ENCODE measurements at regions not wholly inside any gene's neighbourhood (a gene's known extent, or its start where the extent isn't known, plus 50 kb on each side); places are given as distances from the start of the nearest gene placed in this dataset.

GRCh38 chr4:14264437-14264836 is 636.9 kb upstream of the BOD1L1 start:
- DNase-seq: no peak

DNA sequence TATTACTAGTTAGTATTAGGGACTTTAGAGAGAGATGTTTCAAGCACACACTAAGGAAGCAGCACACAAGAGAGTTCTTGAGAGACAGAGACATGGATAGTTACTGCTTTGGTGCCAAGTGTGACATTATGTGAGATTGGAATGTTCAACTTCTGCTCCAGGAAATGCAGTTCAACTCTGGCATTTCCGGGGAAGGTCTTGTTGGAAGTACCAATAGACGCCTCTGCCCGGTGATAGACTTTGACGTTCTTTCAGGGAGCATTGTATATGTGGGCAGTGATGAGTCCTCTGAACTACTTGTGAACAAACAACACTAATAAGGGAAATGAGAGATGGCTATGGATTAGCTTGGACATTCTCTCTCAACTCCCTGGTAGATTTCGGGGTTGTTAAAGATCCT is 638.1 kb upstream of the BOD1L1 start:
- no peak for DNase-seq

DNA sequence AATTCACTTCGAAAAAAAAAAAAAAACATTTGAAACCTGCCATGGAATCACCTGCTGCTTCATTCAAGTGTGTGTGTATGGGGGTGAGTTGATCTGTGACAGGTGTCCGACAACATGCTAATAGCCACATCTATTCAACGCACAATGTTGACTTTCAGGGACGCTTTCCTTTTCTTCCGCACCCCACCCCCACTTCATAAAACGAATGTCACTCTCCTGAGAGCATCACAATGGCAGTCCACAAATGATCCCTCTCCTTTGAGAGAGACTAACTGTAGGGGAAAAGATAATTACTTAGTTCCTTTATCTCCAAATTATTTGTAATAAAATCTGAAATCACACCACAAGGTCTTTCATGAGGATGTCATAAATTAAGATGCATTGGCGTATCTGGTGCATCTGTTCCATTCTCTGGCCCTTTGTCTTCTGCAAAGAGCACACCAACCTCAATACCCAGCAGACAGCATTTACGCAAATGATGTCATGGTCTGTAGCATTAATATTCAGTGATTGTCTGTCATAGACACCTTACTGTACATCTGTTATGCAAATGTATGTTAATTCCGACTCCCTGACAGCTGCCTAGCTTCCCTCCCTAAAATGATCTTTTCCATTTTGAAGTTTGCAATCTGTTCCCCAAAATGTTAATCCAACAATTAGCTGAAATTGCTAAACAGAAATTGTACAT is 640.0 kb upstream of the BOD1L1 start:
- no peak for DNase-seq

GRCh38 chr4:14269824-14270223 is 642.3 kb upstream of the BOD1L1 start:
- no peak for DNase-seq

DNA sequence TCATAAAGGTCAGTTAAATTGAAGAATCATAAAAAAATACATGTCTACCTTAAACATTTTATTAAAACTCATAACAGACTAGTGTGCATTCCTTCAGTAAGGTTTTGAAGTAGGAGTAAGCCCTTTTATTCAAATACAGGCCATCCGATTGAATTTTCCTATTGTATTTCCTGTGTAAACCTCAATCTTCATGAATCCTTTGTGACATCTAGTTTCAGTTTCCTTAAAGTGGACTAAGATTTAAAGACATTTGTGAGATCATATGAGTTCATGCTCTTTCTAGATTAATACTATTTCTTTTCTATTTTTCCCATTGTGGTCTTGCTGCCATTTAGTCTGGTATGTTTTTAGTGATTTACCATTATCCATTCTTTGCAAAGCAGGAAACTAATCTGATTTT is 644.7 kb upstream of the BOD1L1 start:
- DNase-seq: no peak

DNA sequence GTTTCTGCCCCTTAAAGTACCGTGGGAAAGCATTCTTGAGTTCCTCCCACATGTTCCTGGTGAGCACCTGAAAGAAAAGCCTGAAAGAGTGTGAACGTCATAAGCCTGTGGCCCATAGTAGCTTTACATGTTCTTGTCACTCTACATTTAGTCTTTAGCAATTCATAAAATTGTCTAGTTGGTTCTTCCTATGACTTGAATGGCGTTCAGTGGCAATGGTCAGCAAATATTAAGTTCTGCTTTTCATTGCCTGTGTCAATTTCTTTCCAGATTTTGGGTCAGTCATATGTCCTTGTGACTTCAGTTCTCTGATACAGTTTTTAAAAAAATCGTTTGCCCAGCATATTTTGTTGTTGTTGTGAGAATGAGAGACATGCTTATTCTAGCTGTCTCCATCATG is 650.0 kb upstream of the BOD1L1 start:
- DNase-seq: no peak

DNA sequence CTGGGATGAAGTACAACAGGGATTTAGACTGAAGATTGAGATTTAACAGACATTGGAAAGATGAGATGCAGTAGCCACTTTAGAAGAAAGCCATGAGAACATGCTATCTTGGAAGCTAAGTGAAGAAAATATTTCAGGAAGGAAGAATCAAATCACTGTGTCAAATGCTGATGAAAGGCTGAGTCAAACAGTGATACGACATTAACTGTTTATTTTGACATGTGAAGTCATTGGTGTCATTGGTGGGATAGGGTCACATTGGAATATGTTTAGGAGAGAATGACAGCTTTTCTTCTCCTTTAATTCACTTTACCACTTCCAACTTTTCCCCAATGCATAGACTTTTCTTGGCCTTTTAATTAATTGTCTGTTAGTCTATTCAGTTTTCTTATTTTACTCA is 653.0 kb upstream of the BOD1L1 start:
- no peak for DNase-seq

GRCh38 chr4:14284578-14284977 is 657.1 kb upstream of the BOD1L1 start:
- DNase-seq: no peak

GRCh38 chr4:14289708-14290107 is 662.2 kb upstream of the BOD1L1 start:
- DNase-seq: no peak

DNA sequence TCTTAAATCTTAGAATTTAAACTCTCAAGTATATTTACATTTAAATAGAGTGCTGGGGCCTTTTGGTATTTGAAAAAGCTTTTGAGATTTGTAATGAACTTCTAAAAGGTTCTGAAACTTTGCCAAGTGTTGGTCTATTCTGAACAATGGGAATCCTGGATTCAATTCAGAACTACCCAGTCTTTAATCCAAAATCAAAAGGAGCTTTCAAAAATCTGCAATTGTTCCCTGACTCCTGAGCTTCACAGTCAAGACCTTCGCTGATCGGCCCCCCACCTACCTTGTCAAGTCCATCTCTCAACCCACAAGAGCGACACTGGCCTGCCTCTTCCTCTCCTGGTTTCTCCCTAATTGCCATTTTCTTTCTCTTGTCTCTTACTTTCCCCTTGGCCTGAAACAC is 666.1 kb upstream of the BOD1L1 start:
- DNase-seq: no peak

- DNase-seq: no peak
These were observed 667.1 kb upstream of the BOD1L1 start for GRCh38 chr4:14294611-14295010.

- no peak for DNase-seq
These were observed 671.6 kb upstream of the BOD1L1 start for GRCh38 chr4:14299166-14299565.

- no peak for DNase-seq
These were observed 674.5 kb upstream of the BOD1L1 start for GRCh38 chr4:14302021-14302420.

DNA sequence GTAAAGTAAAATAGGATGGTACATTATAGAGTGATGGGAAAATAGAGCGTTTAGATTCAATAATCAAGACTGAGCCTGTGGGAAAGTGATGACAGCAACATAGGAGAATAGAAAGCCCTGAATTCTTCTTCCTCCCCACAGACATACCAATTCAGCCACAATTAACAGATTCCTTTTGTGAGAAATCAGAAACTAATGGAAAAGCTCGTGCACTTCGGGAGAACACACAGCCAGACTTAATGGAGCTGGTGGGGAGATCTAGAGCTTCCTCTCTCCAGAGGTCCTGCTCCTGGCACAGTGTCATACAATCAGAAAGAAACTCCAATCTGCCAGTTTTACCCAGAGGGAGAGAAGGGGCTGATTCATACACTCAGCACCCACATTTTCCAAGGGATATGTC is 676.3 kb upstream of the BOD1L1 start:
- no peak for DNase-seq

- DNase-seq: no peak
These were observed 680.7 kb upstream of the BOD1L1 start for GRCh38 chr4:14308229-14308651.

DNA sequence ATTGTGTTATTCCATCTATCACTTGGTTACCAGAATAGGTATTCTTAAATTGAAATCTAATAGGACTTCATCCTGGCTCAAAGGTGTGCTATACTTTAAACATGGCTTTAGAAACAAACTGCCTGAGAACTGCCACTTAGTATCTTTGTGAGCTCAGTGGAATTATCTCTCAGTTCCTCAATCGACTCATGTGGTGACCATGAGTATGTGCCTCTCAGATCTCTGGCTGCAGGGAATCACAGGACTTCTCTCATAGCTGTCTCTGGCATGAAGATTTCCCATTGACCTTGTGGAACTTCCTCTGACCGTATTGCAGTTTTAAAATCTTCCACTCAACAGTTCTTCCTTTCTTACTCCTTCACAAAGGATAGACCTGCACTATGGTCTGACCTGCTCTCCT is 681.9 kb upstream of the BOD1L1 start:
- no peak for DNase-seq

DNA sequence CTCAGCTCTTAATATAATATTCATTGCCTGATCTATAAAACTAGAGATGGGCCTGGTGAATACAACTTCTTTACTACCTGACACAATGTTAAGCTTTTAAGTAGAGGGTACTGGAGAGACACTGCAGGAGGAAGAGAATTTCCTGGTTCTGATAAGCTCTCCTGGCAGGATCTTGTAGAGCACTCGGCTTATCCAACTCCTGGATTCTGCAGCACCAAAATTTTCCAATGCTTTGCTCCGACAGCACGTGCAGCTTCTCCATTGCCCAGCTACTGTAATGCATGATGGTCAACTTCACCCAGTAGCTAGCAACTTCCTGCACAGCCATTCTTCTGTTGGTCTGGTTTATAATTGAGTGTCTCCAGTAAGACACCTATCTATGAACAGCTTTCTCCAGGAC is 686.2 kb upstream of the BOD1L1 start:
- no peak for DNase-seq

GRCh38 chr4:14315129-14315528 is 687.2 kb upstream of the CPEB2 start:
- no peak for DNase-seq

DNA sequence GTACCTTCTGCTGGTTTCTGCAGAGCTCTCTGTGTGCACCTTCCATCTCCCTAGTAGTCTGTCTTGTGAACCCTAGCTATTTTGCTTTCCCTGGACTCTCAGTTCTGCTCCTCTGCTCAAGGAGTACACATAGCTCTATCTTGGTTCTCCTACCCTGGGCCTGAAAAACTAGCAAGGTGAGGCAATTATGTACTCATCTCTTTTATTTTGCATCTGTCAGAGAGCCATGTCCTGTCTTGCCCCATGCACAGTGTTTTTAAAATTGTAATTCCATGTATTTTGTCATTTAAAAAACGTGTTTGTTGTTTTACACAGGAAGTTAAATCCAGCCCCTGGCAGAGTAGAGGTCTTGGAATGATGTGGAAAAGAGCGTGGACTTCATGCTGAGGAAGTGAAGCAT is 684.9 kb upstream of the CPEB2 start:
- DNase-seq: no peak

- no peak for DNase-seq
These were observed 683.6 kb upstream of the CPEB2 start for GRCh38 chr4:14318671-14319070.

- DNase-seq: no peak
These were observed 680.6 kb upstream of the CPEB2 start for GRCh38 chr4:14321723-14322122.

- no peak for DNase-seq
These were observed 679.1 kb upstream of the CPEB2 start for GRCh38 chr4:14323191-14323590.

- DNase-seq: no peak
These were observed 673.1 kb upstream of the CPEB2 start for GRCh38 chr4:14329228-14329627.

- DNase-seq: no peak
These were observed 668.7 kb upstream of the CPEB2 start for GRCh38 chr4:14333616-14334015.

- no peak for DNase-seq
These were observed 668.1 kb upstream of the CPEB2 start for GRCh38 chr4:14334166-14334565.

DNA sequence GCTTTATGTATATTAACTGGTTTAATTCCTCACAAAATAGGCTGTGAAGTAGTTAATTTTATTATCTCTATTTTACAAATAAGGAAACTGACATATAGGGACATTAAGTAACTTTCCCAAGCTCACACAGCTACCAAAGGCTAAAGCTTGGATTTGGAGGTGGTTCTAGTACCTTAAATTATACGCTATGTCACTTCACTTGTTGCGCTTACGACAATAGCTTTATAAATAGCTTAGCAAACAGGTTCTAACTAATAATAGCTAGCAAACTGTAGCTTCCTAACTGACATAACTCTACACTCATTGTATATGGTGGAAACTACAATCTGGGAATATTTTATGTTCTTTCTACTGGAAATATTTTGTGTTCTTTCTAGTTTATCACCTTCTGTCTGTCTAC is 666.4 kb upstream of the CPEB2 start:
- DNase-seq: no peak
